LNCaP clone FGC (cell line): ENCODE measurements at regions not wholly inside any gene's neighbourhood (a gene's known extent, or its start where the extent isn't known, plus 50 kb on each side); places are given as distances from the start of the nearest gene placed in this dataset.
"Not testable (repeated sequence)": the region's sequence is repeated elsewhere in the genome, so short reads cannot be mapped to it uniquely, and the experiment has no call there.

Source experiments
- DNase-seq: peaks from one replicate; pipeline ENCODE4 v3.0.0-alpha.2; 2011; ENCODE audit warnings: low read depth
- H3K4me3 ChIP-seq: 2 replicates; pipeline ENCODE4 v1.5.1; 2011; ENCODE audit warnings: mild to moderate bottlenecking, low read depth, low read length, control low read depth
- CTCF ChIP-seq: IDR thresholded peaks from 2 replicates; pipeline ENCODE4 v1.5.1; 2012; ENCODE audit warnings: mild to moderate bottlenecking; ENCODE audit not compliant: control insufficient read depth, insufficient read depth; ENCODE audit errors: extremely low read depth

- no peak for TF ChIP-seq CTCF
- H3K4me3 ChIP-seq = no peak overlapping the region
- DNase-seq = no peak
These were observed 323.2 kb upstream of the SLC39A10 start for GRCh38 chr2:195333869-195334268.

- TF ChIP-seq CTCF = no peak
- DNase-seq = no peak
- no peak overlapping the region for H3K4me3 ChIP-seq
These were observed 325.1 kb upstream of the SLC39A10 start for GRCh38 chr2:195331966-195332365.

- no peak overlapping the region for H3K4me3 ChIP-seq
- no peak for TF ChIP-seq CTCF
- DNase-seq = no peak
These were observed 325.9 kb upstream of the SLC39A10 start for GRCh38 chr2:195331129-195331528.

- no peak for DNase-seq
- no peak overlapping the region for H3K4me3 ChIP-seq
- TF ChIP-seq CTCF = no peak
These were observed 326.5 kb upstream of the SLC39A10 start for GRCh38 chr2:195330513-195330956.

GRCh38 chr2:195329784-195330183 is 327.2 kb upstream of the SLC39A10 start:
- H3K4me3 ChIP-seq, DNase-seq: not testable (repeated sequence)

DNA sequence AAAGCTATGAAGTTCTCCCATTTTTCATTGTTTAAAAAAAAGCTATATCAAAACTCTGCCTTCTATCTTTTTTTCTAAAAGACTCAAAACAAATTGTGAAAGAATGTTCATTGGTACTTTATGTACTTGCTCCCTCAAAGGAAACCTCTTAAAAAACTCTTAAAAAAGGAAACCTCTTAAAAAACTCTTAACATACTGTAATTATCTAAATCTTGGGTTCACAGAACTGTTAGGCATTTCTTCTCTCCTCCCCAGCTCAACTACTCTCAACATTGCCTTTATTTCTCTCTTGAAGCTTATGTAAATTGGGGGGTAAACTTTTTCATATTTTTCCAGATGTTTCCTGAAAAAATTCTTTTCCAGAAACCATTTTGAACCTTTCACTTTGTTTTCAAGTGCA is 330.5 kb upstream of the SLC39A10 start:
- TF ChIP-seq CTCF = no peak
- DNase-seq = no peak
- no peak overlapping the region for H3K4me3 ChIP-seq

- no peak for TF ChIP-seq CTCF
- no peak overlapping the region for H3K4me3 ChIP-seq
- peak; percentile 81 for DNase-seq
These were observed 334.7 kb upstream of the SLC39A10 start for GRCh38 chr2:195322324-195322723.
